ENCODE measurements at regions not wholly inside any gene's neighbourhood (a gene's known extent, or its start where the extent isn't known, plus 50 kb on each side); places are given as distances from the start of the nearest gene placed in this dataset.

- DNase-seq (ENCODE audit: low read depth in 2 of 2): no peak
Observed at GRCh38 chr2:134203175-134203574, 50.7 kb upstream of the MGAT5 start.

All from stimulated activated CD8-positive, alpha-beta memory T cell treated with anti-CD3 and anti-CD28 coated beads, Interleukin-15, amount 100 ng/mL, for 4 hours (primary cell).